Neural cell (in vitro differentiated cells): ENCODE measurements at regions not wholly inside any gene's neighbourhood (a gene's known extent, or its start where the extent isn't known, plus 50 kb on each side); places are given as distances from the start of the nearest gene placed in this dataset.
"Not testable (repeated sequence)": the region's sequence is repeated elsewhere in the genome, so short reads cannot be mapped to it uniquely, and the experiment has no call there.

ENCODE experiments used
- H2AFZ ChIP-seq: fragments of 200-600, 300-800 bp; sonication (generic), shearing (Covaris generic); 2 replicates; pipeline ENCODE4 v1.6.0; 2014; ENCODE audit warnings: low read depth, mild to moderate bottlenecking, antibody characterized with exemption, low read length, moderate library complexity
- H3F3A ChIP-seq: fragments of 200-600 bp; shearing (Covaris generic); 2 replicates; pipeline ENCODE4 v1.6.1; 2016; ENCODE audit warnings: mild to moderate bottlenecking, moderate library complexity, mixed read lengths, antibody characterized with exemption, low read length; ENCODE audit not compliant: insufficient read depth, poor library complexity, severe bottlenecking
- H3K27ac ChIP-seq: fragments of 200-600, 300-800 bp; sonication (generic), shearing (Covaris generic); 2 replicates; pipeline ENCODE4 v1.5.1; 2014; ENCODE audit warnings: mild to moderate bottlenecking, low read length, moderate library complexity
- H3K27me3 ChIP-seq: fragments of 300-800, 200-600 bp; sonication (generic), shearing (Covaris generic); 2 replicates; pipeline ENCODE4 v1.6.0; 2014; ENCODE audit warnings: mild to moderate bottlenecking, low read depth, low read length, moderate library complexity; ENCODE audit not compliant: insufficient read depth
- H3K36me3 ChIP-seq: fragments of 300-800, 200-600 bp; sonication (generic), shearing (Covaris generic); 2 replicates; pipeline ENCODE4 v1.5.1; 2014; ENCODE audit warnings: mild to moderate bottlenecking, antibody characterized with exemption, low read length, moderate library complexity; ENCODE audit not compliant: insufficient read depth
- H3K4me2 ChIP-seq: fragments of 300-800, 200-600 bp; sonication (generic), shearing (Covaris generic); 2 replicates; pipeline ENCODE4 v1.6.0; 2014; ENCODE audit warnings: mild to moderate bottlenecking, low read length
- H3K4me3 ChIP-seq: fragments of 300-800, 200-600 bp; sonication (generic), shearing (Covaris generic); 2 replicates; pipeline ENCODE4 v1.5.1; 2014; ENCODE audit warnings: mild to moderate bottlenecking, low read length, moderate library complexity
- H3K79me2 ChIP-seq: fragments of 200-600 bp; shearing (Covaris generic); replicated peaks from 2 replicates; pipeline ENCODE4 v1.6.0; 2014; ENCODE audit warnings: mild to moderate bottlenecking, low read length, moderate library complexity; ENCODE audit not compliant: insufficient read depth
- H3K9ac ChIP-seq: fragments of 300-800, 200-600 bp; sonication (generic), shearing (Covaris generic); 2 replicates; pipeline ENCODE4 v1.6.1; 2016; ENCODE audit warnings: mild to moderate bottlenecking, low read length, mixed read lengths
- H3K9me2 ChIP-seq: fragments of 200-600 bp; shearing (Covaris generic); 2 replicates; pipeline ENCODE4 v1.6.1; 2016; ENCODE audit warnings: mild to moderate bottlenecking, low read length, mixed read lengths; ENCODE audit not compliant: insufficient read depth
- H3K9me3 ChIP-seq: fragments of 200-600, 300-800 bp; sonication (generic), shearing (Covaris generic); 2 replicates; pipeline ENCODE4 v1.6.1; 2016; ENCODE audit warnings: mild to moderate bottlenecking, mixed run types, low read length, moderate library complexity, mixed read lengths
- H4K20me1 ChIP-seq: fragments of 200-600 bp; shearing (Covaris generic); 2 replicates; pipeline ENCODE4 v1.6.1; 2016; ENCODE audit warnings: mild to moderate bottlenecking, mixed run types; ENCODE audit not compliant: insufficient read depth
- CTCF ChIP-seq: fragments of 450-650 bp; IDR thresholded peaks from 2 replicates; pipeline ENCODE4 v1.5.1; 2014; ENCODE audit warnings: antibody characterized with exemption, mild to moderate bottlenecking, moderate library complexity; ENCODE audit not compliant: poor library complexity, severe bottlenecking
- EP300 ChIP-seq: fragments of 450-650 bp; conservative IDR thresholded peaks from 2 replicates; pipeline ENCODE4 v1.6.1; 2014; ENCODE audit warnings: antibody characterized with exemption, mild to moderate bottlenecking, moderate library complexity; ENCODE audit not compliant: poor library complexity, severe bottlenecking
- MXI1 ChIP-seq: fragments of 450-650 bp; conservative IDR thresholded peaks from 2 replicates; pipeline ENCODE4 v1.6.1; 2014; ENCODE audit warnings: antibody characterized with exemption, mild to moderate bottlenecking; ENCODE audit not compliant: poor library complexity, severe bottlenecking
- POLR2AphosphoS5 ChIP-seq: IDR thresholded peaks from 2 replicates; pipeline ENCODE4 v1.6.1; 2012
- RAD21 ChIP-seq: fragments of 450-650 bp; conservative IDR thresholded peaks from 2 replicates; pipeline ENCODE4 v1.6.1; 2014; ENCODE audit warnings: antibody characterized with exemption, mild to moderate bottlenecking, moderate library complexity
- TAF1 ChIP-seq: IDR thresholded peaks from 2 replicates; pipeline ENCODE4 v1.6.1; 2012; ENCODE audit warnings: low read depth
- TF ChIP-seq, protein P1 (sequence below): IDR thresholded peaks from 2 replicates; pipeline ENCODE4 v1.6.1; 2012; ENCODE audit warnings: borderline replicate concordance

- Histone ChIP-seq H3K4me2 (no peak overlapping the region), H2AFZ (no peak overlapping the region), H3K9me2 (no peaks in the 10 kb centered on the region), H3K27ac (no peak overlapping the region), H3K27me3 (no peaks in the 10 kb centered on the region), H3K79me2 (no peaks in the 10 kb centered on the region), H4K20me1 (no peaks in the 10 kb centered on the region), H3K9ac (no peak overlapping the region), H3F3A (no peaks in the 10 kb centered on the region), H3K9me3 (no peaks in the 10 kb centered on the region), H3K36me3 (no peaks in the 10 kb centered on the region), H3K4me3 (no peak overlapping the region)
- TF ChIP-seq, protein P1, sequence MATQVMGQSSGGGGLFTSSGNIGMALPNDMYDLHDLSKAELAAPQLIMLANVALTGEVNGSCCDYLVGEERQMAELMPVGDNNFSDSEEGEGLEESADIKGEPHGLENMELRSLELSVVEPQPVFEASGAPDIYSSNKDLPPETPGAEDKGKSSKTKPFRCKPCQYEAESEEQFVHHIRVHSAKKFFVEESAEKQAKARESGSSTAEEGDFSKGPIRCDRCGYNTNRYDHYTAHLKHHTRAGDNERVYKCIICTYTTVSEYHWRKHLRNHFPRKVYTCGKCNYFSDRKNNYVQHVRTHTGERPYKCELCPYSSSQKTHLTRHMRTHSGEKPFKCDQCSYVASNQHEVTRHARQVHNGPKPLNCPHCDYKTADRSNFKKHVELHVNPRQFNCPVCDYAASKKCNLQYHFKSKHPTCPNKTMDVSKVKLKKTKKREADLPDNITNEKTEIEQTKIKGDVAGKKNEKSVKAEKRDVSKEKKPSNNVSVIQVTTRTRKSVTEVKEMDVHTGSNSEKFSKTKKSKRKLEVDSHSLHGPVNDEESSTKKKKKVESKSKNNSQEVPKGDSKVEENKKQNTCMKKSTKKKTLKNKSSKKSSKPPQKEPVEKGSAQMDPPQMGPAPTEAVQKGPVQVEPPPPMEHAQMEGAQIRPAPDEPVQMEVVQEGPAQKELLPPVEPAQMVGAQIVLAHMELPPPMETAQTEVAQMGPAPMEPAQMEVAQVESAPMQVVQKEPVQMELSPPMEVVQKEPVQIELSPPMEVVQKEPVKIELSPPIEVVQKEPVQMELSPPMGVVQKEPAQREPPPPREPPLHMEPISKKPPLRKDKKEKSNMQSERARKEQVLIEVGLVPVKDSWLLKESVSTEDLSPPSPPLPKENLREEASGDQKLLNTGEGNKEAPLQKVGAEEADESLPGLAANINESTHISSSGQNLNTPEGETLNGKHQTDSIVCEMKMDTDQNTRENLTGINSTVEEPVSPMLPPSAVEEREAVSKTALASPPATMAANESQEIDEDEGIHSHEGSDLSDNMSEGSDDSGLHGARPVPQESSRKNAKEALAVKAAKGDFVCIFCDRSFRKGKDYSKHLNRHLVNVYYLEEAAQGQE: no peak
- TF ChIP-seq POLR2AphosphoS5: no peak
Observed at GRCh38 chr3:174483254-174483653, 375.9 kb upstream of the NAALADL2 start.

- H3F3A ChIP-seq, H3K27me3 ChIP-seq, H3K4me2 ChIP-seq, H3K36me3 ChIP-seq, H2AFZ ChIP-seq, H3K9me2 ChIP-seq, H4K20me1 ChIP-seq, H3K4me3 ChIP-seq, H3K9ac ChIP-seq, H3K79me2 ChIP-seq, H3K27ac ChIP-seq, H3K9me3 ChIP-seq: not testable (repeated sequence)
Observed at GRCh38 chr3:174483856-174484255, 375.3 kb upstream of the NAALADL2 start.

DNA sequence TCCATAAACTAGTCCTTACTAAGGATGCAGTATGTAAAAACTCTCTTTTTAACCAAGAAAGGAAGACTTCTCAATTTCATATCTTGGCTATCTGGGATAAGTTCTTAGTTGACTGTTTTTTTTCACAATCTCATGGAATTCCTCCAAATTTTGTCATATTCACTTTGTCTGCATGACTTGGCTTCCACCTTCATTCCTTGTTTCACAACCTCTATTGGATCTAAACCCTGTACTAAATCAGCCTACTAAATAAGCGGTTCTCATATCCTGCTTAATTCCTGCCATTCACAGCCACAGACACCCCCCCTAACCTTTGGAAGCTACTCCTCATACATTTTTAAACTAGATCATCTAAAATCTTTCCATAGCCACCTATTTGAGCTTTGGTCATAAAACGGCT is 370.6 kb upstream of the NAALADL2 start:
- Histone ChIP-seq H3K4me2 (no peak overlapping the region), H3K9me3 (peaks cover 3% of the 10 kb centered on the region)
- TF ChIP-seq POLR2AphosphoS5 (no peak), CTCF (no peak)

DNA sequence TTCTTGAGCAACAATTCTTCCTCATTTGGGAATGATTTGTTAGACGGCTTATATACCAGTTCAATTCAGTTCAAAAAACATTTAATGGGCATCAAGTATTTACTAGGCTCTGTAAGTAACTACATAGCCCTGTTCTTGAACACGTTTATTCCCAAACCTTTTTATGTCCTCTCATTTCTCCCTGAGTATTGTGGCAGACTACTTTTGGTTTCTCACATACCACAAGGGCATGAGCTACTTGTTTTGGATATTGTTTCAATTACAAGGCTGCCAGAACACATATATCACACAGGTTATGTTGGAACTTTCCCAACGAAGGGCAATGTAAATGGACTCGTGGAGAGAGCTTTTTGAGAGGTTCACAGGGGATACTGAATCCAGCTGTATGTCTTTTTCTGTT is 363.8 kb upstream of the NAALADL2 start:
- no peaks in the 10 kb centered on the region for H3K79me2 ChIP-seq
- no peak overlapping the region for H3K27ac ChIP-seq
- no peaks in the 10 kb centered on the region for H4K20me1 ChIP-seq
- H3K4me3 ChIP-seq: no peak overlapping the region
- no peaks in the 10 kb centered on the region for H3K27me3 ChIP-seq
- H3K4me2 ChIP-seq: no peak overlapping the region
- no peaks in the 10 kb centered on the region for H3K9me2 ChIP-seq
- H3K9me3 ChIP-seq: no peaks in the 10 kb centered on the region
- H2AFZ ChIP-seq: no peak overlapping the region
- no peaks in the 10 kb centered on the region for H3K36me3 ChIP-seq
- no peaks in the 10 kb centered on the region for H3F3A ChIP-seq
- no peak overlapping the region for H3K9ac ChIP-seq
- no peak for TF ChIP-seq RAD21
- TF ChIP-seq, protein P1: no peak
- TF ChIP-seq EP300: no peak
- no peak for TF ChIP-seq MXI1
- TF ChIP-seq POLR2AphosphoS5: no peak
- no peak for TF ChIP-seq CTCF
- no peak for TF ChIP-seq TAF1

More for the DNA sequence above, 370.6 kb upstream of the NAALADL2 start:
- Histone ChIP-seq H3K27me3 (no peaks in the 10 kb centered on the region), H4K20me1 (no peaks in the 10 kb centered on the region), H3F3A (no peaks in the 10 kb centered on the region), H3K4me3 (no peak overlapping the region), H3K27ac (no peak overlapping the region), H3K36me3 (no peaks in the 10 kb centered on the region), H3K9me2 (no peaks in the 10 kb centered on the region), H3K79me2 (no peaks in the 10 kb centered on the region), H2AFZ (no peak overlapping the region), H3K9ac (no peak overlapping the region)
